ENCODE measurements at regions not wholly inside any gene's neighbourhood (a gene's known extent, or its start where the extent isn't known, plus 50 kb on each side); places are given as distances from the start of the nearest gene placed in this dataset.

DNA sequence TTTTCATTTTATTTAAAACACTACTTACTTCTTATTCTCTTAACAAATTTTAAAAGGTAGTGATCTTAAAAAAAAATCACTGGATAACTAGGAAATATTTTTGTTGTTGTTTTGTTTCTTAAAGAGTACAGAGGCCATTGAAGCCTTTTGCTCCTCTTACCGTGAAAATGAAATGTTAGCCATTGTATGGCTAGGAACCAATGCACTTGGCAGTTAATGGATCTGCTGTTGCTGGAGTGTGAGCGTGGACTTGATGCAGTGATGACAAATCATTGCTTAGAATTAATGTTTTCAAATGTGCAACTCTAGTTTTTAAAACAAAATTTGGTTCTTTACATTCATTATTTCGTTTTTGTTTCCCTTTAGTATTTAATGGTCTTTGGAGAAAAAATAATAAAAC lies 162.3 kb downstream of the HAUS1 start:
- DNase-seq = no peak

- no peak for DNase-seq
These were observed 164.5 kb downstream of the HAUS1 start for GRCh38 chr18:46268671-46269070.

DNA sequence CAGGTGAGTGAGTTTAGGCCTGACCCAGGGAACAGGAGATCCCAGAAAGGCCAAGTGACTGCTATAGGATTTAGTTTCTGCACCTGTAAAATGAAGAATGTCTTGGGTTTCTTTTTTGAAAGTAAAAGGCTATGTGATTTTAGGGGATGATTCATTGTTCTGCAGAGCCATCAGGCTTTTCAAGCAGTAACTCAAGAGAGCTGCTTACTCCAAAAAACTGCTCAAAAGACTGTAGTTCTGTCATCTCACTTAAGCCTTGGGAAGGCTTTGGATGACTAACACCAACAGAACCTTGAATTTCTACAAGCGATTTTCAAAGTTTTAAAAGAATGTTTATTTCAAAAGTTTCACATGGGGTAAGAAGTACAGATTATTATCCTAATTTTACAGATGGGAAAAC lies 165.1 kb downstream of the HAUS1 start:
- no peak for DNase-seq

DNA sequence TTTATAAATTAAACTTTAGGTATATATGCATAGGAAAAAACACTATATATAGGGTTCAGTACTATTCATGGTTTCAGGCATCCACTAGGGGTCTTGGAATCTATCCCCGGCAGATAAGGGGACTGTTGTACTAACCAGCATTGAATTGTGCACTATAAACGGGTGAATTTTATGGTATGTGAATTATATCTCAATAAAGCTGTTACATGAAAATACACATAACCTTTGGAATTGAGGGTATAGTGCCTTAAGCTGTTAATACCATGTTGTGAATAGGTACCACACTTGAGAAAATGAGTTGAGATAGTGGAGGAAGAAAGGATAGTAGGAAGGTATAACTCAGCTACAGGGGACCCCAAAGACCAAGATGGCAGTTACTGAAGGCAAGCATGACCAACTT lies 167.3 kb downstream of the HAUS1 start:
- DNase-seq = no peak

- DNase-seq = no peak
These were observed 169.7 kb downstream of the HAUS1 start for GRCh38 chr18:46273861-46274260.

GRCh38 chr18:46274266-46274665 lies 170.1 kb downstream of the HAUS1 start:
- no peak for DNase-seq

- no peak for DNase-seq
These were observed 171.2 kb downstream of the HAUS1 start for GRCh38 chr18:46275370-46275769.

DNA sequence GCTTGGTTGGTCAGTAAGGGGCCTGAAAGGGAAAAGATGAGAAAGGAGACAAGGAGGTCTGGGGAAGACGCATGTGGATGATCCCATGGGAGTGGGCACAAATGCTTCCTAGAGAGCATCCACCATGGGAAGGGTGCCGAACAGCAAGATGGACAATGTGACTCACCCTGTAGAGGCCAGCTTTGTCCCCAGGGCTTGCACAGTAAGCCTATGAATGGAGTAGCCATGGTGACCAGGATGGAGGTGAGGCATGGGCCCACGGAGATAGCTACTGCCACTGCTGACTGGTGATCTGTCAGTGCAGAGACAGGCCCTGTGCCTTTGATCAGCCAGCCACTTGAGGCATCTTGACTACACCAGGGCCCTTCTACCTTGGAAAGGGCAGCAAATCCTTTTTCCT lies 172.6 kb downstream of the HAUS1 start:
- no peak for DNase-seq

- DNase-seq = no peak
These were observed 174.6 kb downstream of the HAUS1 start for GRCh38 chr18:46278481-46279465.

GRCh38 chr18:46279673-46280072 lies 175.5 kb downstream of the HAUS1 start:
- no peak for DNase-seq

DNA sequence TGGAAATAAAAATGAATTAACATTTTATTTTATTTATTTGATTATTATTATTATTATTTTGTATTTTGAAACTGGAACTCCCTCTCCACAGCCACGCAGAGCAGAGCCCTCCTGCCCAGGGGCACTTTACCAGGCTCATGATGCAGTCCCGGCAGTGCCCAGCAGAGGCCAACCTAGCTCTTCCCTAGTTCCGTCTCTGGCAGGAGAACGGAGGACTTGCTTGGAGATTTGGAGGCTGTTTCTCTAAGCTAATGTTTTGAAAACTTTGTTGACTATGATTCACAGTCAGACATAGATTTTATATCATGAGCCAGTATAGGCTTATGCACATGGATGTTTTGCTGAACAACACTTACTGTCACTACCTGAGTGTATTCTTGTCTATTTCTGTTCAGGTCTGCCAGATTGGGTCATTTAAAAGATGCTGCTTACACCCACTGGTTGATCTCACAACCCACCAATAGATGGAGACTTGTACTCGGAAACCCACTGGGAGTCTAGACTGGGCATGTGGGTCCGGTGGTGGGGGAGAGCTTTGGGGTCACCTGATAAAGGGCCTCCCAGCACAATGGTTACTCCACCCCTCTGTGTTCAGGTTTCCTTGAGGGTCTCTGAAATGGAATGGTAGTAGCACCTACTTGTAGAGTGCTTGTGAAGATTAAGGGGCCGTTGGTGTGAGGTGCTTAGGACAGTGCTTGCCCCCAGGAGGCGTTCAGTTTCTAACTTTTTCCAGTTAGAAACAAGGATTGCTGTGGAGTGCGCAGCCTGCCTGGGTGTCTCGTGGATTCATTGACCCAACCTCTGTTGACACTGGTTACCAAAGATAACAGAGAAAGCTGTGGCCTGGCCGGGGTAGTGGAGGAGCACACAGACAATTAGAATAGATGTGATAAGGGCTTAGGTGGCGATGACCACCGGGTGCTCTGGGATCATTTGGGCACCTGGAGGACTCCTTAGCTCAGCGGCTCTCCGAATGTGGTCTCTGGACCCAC lies 177.3 kb downstream of the HAUS1 start:
- peak; percentile 56 for DNase-seq

GRCh38 chr18:46282177-46282570 lies 178.0 kb downstream of the HAUS1 start:
- no peak for DNase-seq

- no peak for DNase-seq
These were observed 178.5 kb downstream of the HAUS1 start for GRCh38 chr18:46282646-46283045.

- DNase-seq = no peak
These were observed 179.1 kb downstream of the HAUS1 start for GRCh38 chr18:46283268-46283667.

GRCh38 chr18:46283895-46284295 lies 179.7 kb downstream of the HAUS1 start:
- no peak for DNase-seq

DNA sequence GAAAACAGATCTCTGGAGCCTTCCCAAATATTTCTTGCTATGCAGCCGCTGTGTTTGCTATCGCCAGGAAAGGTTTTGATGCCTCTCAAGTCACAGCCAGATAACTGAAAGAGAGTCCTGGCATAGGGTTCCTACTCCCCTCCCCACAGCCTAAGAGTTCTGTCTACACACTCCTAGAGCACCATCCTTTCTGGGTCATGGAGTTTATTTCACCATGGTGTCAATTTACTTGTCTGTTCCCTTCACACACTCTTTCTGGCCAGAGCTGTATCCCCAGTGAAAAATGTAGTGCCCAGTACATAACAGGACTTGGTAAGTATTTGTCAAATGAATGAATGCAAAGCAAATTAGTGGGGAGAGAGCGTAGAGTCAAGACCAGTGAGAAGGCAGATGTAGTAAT lies 185.3 kb downstream of the HAUS1 start:
- no peak for DNase-seq

GRCh38 chr18:46289931-46290330 lies 185.7 kb downstream of the HAUS1 start:
- no peak for DNase-seq

DNA sequence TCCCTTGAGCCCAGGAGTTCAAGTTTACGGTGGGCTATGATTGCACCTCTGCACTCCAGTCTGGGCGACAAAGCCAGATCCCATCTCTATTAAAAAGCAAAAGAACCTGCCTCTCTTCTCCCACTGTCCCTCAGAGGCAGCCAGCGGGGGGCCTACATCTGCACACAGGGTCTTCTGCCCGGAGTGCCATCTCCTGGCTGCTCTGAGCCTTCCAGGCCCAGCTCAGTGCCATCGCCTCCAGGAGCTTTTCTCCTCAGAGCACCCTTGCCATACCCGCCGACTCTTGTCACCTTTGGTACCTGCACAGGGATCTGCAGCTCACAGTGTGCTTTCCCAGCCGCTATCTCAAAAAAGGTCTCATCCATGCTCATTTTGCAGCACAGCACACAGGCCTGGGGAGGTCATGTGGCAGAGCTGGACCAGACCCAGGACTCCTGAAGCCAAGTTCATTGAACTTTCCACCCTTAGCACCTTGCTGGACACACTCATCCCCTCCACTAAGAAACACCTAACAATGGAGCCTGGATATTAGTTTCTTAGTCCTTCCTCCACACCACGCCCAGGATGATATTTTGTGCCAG lies 186.3 kb downstream of the HAUS1 start:
- no peak for DNase-seq

DNA sequence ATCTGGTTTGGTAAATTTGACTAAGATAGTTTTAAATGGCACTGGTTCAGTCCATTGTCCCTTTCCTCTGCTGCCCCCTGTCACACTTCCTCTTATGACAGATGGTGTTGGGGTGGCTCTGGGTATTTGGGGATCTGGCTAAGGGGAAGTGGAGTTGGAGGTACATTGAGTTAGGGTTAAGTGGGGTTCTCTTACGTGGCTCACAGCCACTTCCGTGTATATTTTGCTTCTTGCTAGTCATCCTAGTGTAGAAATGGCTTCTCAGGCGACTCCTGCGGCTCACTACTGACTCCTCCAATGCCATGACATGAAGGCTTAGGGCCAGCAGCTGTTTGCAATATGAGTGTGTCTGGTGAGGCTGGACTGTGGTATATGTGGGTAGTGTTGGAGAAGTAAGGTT lies 187.0 kb downstream of the HAUS1 start:
- DNase-seq = no peak

- DNase-seq = no peak
These were observed 189.6 kb downstream of the HAUS1 start for GRCh38 chr18:46293742-46294181.

GRCh38 chr18:46294318-46294717 lies 190.1 kb downstream of the HAUS1 start:
- no peak for DNase-seq

DNA sequence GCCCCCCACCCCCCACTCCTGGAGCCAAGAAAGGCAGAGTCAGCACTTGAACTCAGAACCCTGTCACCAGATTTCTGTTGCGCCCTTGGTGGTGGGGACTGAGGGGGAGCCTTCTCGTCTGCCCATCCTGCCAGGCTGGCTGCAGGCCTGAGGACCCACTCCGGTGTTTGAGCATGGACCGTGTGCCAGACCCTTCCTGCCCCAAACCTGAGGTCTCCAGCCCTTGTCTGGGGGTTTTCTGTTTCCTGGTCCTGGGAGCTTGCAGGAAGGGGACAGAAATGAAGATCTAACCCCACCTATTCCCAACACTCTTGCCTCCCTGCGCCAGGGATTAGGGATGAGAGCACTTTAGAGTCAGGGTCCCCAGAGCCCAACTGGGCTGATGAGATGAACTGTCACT lies 190.6 kb downstream of the HAUS1 start:
- no peak for DNase-seq

DNA sequence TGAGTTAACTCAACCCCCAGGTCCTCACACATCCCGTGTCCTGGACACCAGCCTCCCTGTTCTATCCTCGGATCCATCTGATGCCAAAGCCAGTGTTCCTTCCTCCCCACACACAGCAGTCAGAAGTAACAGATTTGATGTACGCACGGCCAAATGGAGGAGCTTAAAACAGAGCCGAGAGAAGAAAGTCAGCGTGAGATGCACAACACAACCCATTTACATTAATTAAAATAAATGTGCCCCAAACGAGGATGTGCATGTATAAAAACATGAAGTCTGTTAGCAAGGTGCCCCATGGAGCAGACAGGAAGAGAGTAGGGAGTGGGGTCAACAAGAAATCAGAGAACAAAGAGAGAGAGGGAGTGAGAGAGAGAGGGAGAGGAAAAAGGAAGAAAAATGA lies 191.2 kb downstream of the HAUS1 start:
- no peak for DNase-seq
